HCT116 (cell line): ENCODE measurements at regions not wholly inside any gene's neighbourhood (a gene's known extent, or its start where the extent isn't known, plus 50 kb on each side); places are given as distances from the start of the nearest gene placed in this dataset.

Experiments
- ATAC-seq: fragments of 200-7000 bp; cut with Tn5 transposase; 2 replicates; pipeline ENCODE4 v1.9.1; 2020; ENCODE audit warnings: mild to moderate bottlenecking, moderate library complexity
- BruUV-seq: library from RNA; stranded (reverse); fragments of 400-500 nt; replicated peaks from 2 replicates; lab custom pipeline; 2021; lab: Mats Ljungman, UMichigan
- CTCF ChIA-PET: fragments of 300-600 bp; sonication (Branson Sonifier 250); formaldehyde crosslinking; loops from one replicate; lab custom pipeline; 2021; ENCODE audit warnings: antibody characterized with exemption; lab: Charles Lee
- POLR2A ChIA-PET: fragments of 300-600, 350-600 bp; sonication (Branson Sonifier 250); formaldehyde crosslinking; loops from one replicate; lab custom pipeline; 2021; ENCODE audit warnings: antibody characterized with exemption; lab: Charles Lee
- RAD21 ChIA-PET, 2 experiments: fragments of 300-600 bp; sonication (Branson Sonifier 250); formaldehyde crosslinking; loops; one replicate each; lab custom pipeline; 2023; ENCODE audit warnings: low total read pairs in 2 of 2; ENCODE audit not compliant: uncharacterized antibody in 2 of 2, unreplicated experiment in 2 of 2, low non-redundant PET in 1 of 2; lab: Charles Lee
- DNase-seq: peaks from one replicate; pipeline ENCODE4 v3.0.0-alpha.2; 2010; ENCODE audit warnings: low read depth, low spot score
- H2AFZ ChIP-seq: fragments of 200-600 bp; shearing (Covaris generic), sonication (generic); 2 replicates; pipeline ENCODE4 v1.6.1; 2017; ENCODE audit warnings: low read depth, mixed run types, mixed read lengths, antibody characterized with exemption, low read length; ENCODE audit not compliant: poor library complexity, severe bottlenecking
- H3K27ac ChIP-seq: 2 replicates; pipeline ENCODE4 v1.5.1; 2012; ENCODE audit warnings: low read depth, low read length
- H3K27me3 ChIP-seq: fragments of 200-600 bp; sonication (generic); 2 replicates; pipeline ENCODE4 v1.6.1; 2016; ENCODE audit warnings: mixed run types, low read length, mixed read lengths; ENCODE audit not compliant: insufficient read depth
- H3K36me3 ChIP-seq, 2 experiments: fragments of 200-500 bp in 1 of 2; fragments of 200-600 bp in 1 of 2; sonication (Bioruptor generic) in 1 of 2; sonication (generic) in 1 of 2; 2 replicates each; pipeline versions ENCODE4 v1.5.1 to v1.6.1; 2014 to 2016; ENCODE audit warnings: low read length in 2 of 2, inconsistent platforms in 1 of 2, mixed read lengths in 1 of 2, mixed run types in 1 of 2; ENCODE audit not compliant: insufficient read depth in 2 of 2, control insufficient read depth in 1 of 2
- H3K4me1 ChIP-seq, 2 experiments: fragments of 200-600 bp in 1 of 2; sonication (generic) in 1 of 2; 2 replicates each; pipeline versions ENCODE4 v1.5.1 to v1.6.1; 2012 to 2017; ENCODE audit warnings: low read length in 2 of 2, inconsistent platforms in 1 of 2, mild to moderate bottlenecking in 1 of 2, mixed read lengths in 1 of 2, mixed run types in 1 of 2, moderate library complexity in 1 of 2; ENCODE audit not compliant: insufficient read depth in 2 of 2, control insufficient read depth in 1 of 2
- H3K4me2 ChIP-seq: fragments of 200-600 bp; sonication (generic); 2 replicates; pipeline ENCODE4 v1.6.1; 2017; ENCODE audit warnings: mixed run types, low read length, mixed read lengths
- H3K4me3 ChIP-seq, 2 experiments: fragments of 200-600 bp in 1 of 2; sonication (generic) in 1 of 2; replicated peaks in 1 of 2; 2 replicates each; pipeline ENCODE4 v1.5.1; 2011 to 2016; ENCODE audit warnings: low read length in 2 of 2, control low read depth in 1 of 2, low read depth in 1 of 2, mild to moderate bottlenecking in 1 of 2, mixed read lengths in 1 of 2, mixed run types in 1 of 2
- H3K79me2 ChIP-seq: fragments of 200-600 bp; sonication (generic); 2 replicates; pipeline ENCODE4 v1.6.1; 2017; ENCODE audit warnings: mild to moderate bottlenecking, mixed run types, low read length, moderate library complexity, mixed read lengths; ENCODE audit not compliant: insufficient read depth
- H3K9ac ChIP-seq: fragments of 200-600 bp; sonication (generic); 2 replicates; pipeline ENCODE4 v1.6.1; 2016; ENCODE audit warnings: low read length, mixed read lengths
- H3K9me2 ChIP-seq: fragments of 200-600 bp; sonication (generic), shearing (Covaris generic); 2 replicates; pipeline ENCODE4 v1.6.1; 2017; ENCODE audit warnings: mixed run types, mild to moderate bottlenecking, moderate library complexity; ENCODE audit not compliant: insufficient read depth
- H3K9me3 ChIP-seq, 2 experiments: fragments of 200-500 bp in 1 of 2; fragments of 200-600 bp in 1 of 2; sonication (Bioruptor generic) in 1 of 2; sonication (generic) in 1 of 2; 2 replicates each; pipeline ENCODE4 v1.6.1; 2014 to 2017; ENCODE audit warnings: low read length in 2 of 2, mixed read lengths in 2 of 2, inconsistent platforms in 1 of 2, low read depth in 1 of 2, mild to moderate bottlenecking in 1 of 2, mixed run types in 1 of 2, moderate library complexity in 1 of 2; ENCODE audit not compliant: control insufficient read depth in 1 of 2, insufficient read depth in 1 of 2
- H4K20me1 ChIP-seq: fragments of 200-600 bp; sonication (generic), shearing (Covaris generic); 2 replicates; pipeline ENCODE4 v1.6.1; 2017; ENCODE audit warnings: mixed run types, mild to moderate bottlenecking, moderate library complexity; ENCODE audit not compliant: insufficient read depth
- ELF1 ChIP-seq: IDR thresholded peaks from 2 replicates; pipeline ENCODE4 v1.6.1; 2012; ENCODE audit warnings: low read depth, borderline replicate concordance
- RAD21 ChIP-seq: IDR thresholded peaks from 2 replicates; pipeline ENCODE4 v1.6.1; 2012; ENCODE audit warnings: low read depth, mild to moderate bottlenecking
- SIN3A ChIP-seq: IDR thresholded peaks from 2 replicates; pipeline ENCODE4 v1.6.1; 2012; ENCODE audit warnings: low read depth
- ZFX ChIP-seq: fragments of 450-650 bp; IDR thresholded peaks from 2 replicates; pipeline ENCODE4 v1.6.1; 2017
- ZNF274 ChIP-seq: fragments of 200-500 bp; sonication (Bioruptor generic); IDR thresholded peaks from 2 replicates; pipeline ENCODE4 v1.6.1; 2014; ENCODE audit warnings: mild to moderate bottlenecking, low read depth, low read length, inconsistent platforms
- intact Hi-C: fragments of 100-400 bp; cut with micrococcal nuclease; formaldehyde crosslinking; loops from 2 replicates; pipeline ENCODE4 v1.10.0; 2022
- TF ChIP-seq, protein P1 (sequence below), 3 experiments: fragments of 200-600 bp in 1 of 3; sonication (generic) in 1 of 3; IDR thresholded peaks in 2 of 3; conservative IDR thresholded peaks in 1 of 3; 2 replicates each; pipeline ENCODE4 v1.5.1; 2012 to 2017; ENCODE audit warnings: low read depth in 2 of 3, low read length in 2 of 3, antibody characterized with exemption in 1 of 3, borderline replicate concordance in 1 of 3, control low read depth in 1 of 3, mild to moderate bottlenecking in 1 of 3, mixed read lengths in 1 of 3, mixed run types in 1 of 3, moderate library complexity in 1 of 3; ENCODE audit not compliant: insufficient read depth in 1 of 3

DNA sequence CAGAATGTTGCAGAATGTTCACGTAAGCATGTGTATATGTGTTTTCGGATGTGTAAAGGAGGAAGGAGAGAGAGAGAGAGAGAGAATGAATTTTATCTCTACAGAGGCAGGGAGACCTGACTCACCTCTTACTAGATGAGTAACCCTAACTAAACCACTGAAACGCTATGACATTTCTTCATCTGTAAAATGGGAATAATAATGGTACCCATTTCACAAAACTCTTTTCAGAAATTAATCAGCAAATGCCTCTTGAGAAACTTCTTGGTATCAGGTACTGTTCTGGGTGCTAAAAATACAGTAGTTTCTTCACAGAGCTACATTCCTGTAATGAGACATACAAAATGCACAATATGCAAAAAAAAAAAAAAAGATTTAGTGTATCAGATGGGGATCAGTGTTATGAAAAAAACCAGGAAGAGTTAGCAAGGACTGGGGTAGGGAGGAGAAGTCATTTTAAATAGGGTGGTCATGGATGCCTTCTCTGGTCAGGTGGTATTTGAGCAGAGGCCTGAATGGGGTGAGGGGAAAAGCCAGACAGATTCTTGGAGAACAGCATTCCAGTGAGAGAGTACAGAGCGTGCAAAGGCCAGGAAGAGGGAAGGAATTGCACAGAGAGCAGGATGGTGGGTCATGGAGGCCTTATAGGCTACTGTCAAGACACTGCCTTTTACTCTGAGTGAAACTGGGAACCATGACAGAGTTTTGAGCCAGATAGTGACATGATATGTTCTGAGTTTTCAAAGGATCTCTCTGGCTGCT is 84.9 kb upstream of the SPANXB1 start (continued):
- TF ChIP-seq ZNF274, result no peak
- no peak for TF ChIP-seq SIN3A
- TF ChIP-seq ZFX, result no peak
- no peak for TF ChIP-seq ELF1
- TF ChIP-seq, all 23 proteins: peak for 0

DNA sequence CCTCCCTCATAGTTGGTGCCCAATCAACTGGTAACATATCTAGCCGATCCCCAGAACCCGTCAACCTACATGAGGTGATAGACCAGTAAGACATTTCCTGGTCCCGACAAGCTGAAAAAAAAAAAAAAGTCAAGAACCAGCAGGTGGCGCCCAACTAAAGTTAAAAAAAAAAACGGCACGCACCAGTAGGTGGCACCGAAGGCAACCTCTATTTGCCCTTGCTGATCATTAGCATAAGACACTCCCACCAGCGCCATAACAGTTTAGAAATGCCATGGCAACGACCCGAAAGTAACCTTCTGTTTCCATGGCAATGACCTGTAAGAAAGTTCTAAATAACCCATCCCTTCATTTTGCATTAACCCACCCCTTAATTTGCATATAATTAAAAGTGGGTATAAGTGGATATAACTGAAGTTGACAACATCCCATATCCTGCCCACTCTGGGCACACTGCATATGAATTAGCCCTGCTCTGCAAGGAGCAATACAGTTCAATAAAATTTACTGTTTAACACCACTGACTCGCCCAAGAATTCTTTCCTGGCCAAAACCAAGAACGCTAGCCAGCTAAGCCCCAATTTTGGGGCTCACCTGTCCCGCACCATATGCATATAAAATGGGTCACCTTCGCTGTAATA is 83.9 kb upstream of the SPANXB1 start:
- POLR2A ChIA-PET, result no interaction called here
- Histone ChIP-seq H2AFZ (no peak overlapping the region), H3K9me3 (no peaks in the 10 kb centered on the region), H3K4me3 (no peak overlapping the region), H3K9me2 (no peaks in the 10 kb centered on the region), H3K9ac (no peak overlapping the region), H4K20me1 (no peaks in the 10 kb centered on the region), H3K4me2 (no peak overlapping the region), H3K4me1 (no peaks in the 10 kb centered on the region), H3K27me3 (no peaks in the 10 kb centered on the region), H3K27ac (no peak overlapping the region), H3K36me3 (no peaks in the 10 kb centered on the region), H3K79me2 (no peaks in the 10 kb centered on the region)
- ATAC-seq (peak; percentile 49; the same call in 1 of the 2 replicates), DNase-seq (peak; percentile 10)
- intact Hi-C loops, result no loop called here
- BruUV-seq, result no TSS peak
- TF ChIP-seq RAD21, result no peak
- TF ChIP-seq, protein P1, sequence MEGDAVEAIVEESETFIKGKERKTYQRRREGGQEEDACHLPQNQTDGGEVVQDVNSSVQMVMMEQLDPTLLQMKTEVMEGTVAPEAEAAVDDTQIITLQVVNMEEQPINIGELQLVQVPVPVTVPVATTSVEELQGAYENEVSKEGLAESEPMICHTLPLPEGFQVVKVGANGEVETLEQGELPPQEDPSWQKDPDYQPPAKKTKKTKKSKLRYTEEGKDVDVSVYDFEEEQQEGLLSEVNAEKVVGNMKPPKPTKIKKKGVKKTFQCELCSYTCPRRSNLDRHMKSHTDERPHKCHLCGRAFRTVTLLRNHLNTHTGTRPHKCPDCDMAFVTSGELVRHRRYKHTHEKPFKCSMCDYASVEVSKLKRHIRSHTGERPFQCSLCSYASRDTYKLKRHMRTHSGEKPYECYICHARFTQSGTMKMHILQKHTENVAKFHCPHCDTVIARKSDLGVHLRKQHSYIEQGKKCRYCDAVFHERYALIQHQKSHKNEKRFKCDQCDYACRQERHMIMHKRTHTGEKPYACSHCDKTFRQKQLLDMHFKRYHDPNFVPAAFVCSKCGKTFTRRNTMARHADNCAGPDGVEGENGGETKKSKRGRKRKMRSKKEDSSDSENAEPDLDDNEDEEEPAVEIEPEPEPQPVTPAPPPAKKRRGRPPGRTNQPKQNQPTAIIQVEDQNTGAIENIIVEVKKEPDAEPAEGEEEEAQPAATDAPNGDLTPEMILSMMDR (IDR thresholded peaks at IDR 0.05 in 2 of 3, conservative IDR thresholded peaks at IDR 0.05 in 1 of 3; ENCODE audit: borderline replicate concordance in 1 of 3, insufficient read depth in 1 of 3, low read depth in 2 of 3, low read length in 2 of 3), result peak; percentile 28 to 46 (median 43); a peak in 4 of 6 replicates
- RAD21 ChIA-PET, result no interaction called here
- CTCF ChIA-PET, result no interaction called here
